Mesendoderm (in vitro differentiated cells): ENCODE measurements at regions not wholly inside any gene's neighbourhood (a gene's known extent, or its start where the extent isn't known, plus 50 kb on each side); places are given as distances from the start of the nearest gene placed in this dataset.

Experiments used
- DNase-seq: peaks from one replicate; pipeline ENCODE4 v3.0.0; 2013
- H2AK5ac ChIP-seq: 2 replicates; pipeline ENCODE4 v1.6.1; 2013; ENCODE audit warnings: low read length, inconsistent platforms
- H2BK120ac ChIP-seq: 2 replicates; pipeline ENCODE4 v1.6.1; 2013; ENCODE audit warnings: low read depth, mild to moderate bottlenecking, low read length, moderate library complexity, mixed read lengths
- H2BK15ac ChIP-seq: replicated peaks from 2 replicates; pipeline ENCODE4 v1.6.1; 2013; ENCODE audit warnings: low read depth, mild to moderate bottlenecking, moderate library complexity
- H2BK5ac ChIP-seq: 2 replicates; pipeline ENCODE4 v1.6.1; 2013; ENCODE audit warnings: low read length, inconsistent platforms
- H3K18ac ChIP-seq: 2 replicates; pipeline ENCODE4 v1.6.1; 2013; ENCODE audit warnings: mild to moderate bottlenecking, low read length, mixed read lengths
- H3K23ac ChIP-seq: one replicate; pipeline ENCODE4 v1.6.1; 2013; ENCODE audit warnings: low read length
- H3K27ac ChIP-seq: 2 replicates; pipeline ENCODE4 v1.5.1; 2013; ENCODE audit warnings: low read depth, mild to moderate bottlenecking, inconsistent platforms, low read length, moderate library complexity
- H3K27me3 ChIP-seq: 2 replicates; pipeline ENCODE4 v1.6.1; 2013; ENCODE audit warnings: low read length, control low read depth, mild to moderate bottlenecking, inconsistent platforms; ENCODE audit not compliant: insufficient read depth, poor library complexity
- H3K36me3 ChIP-seq: 2 replicates; pipeline ENCODE4 v1.6.1; 2013; ENCODE audit warnings: low read length, inconsistent platforms; ENCODE audit not compliant: control insufficient read depth, insufficient read depth
- H3K4ac ChIP-seq: one replicate; pipeline ENCODE4 v1.6.1; 2013; ENCODE audit warnings: low read depth, mild to moderate bottlenecking, low read length, moderate library complexity
- H3K4me1 ChIP-seq: 2 replicates; pipeline ENCODE4 v1.6.1; 2013; ENCODE audit warnings: low read depth, low read length, inconsistent platforms; ENCODE audit not compliant: control insufficient read depth
- H3K4me2 ChIP-seq: 2 replicates; pipeline ENCODE4 v1.6.1; 2013; ENCODE audit warnings: low read length
- H3K4me3 ChIP-seq: 2 replicates; pipeline ENCODE4 v1.5.1; 2013; ENCODE audit warnings: mild to moderate bottlenecking, low read length
- H3K56ac ChIP-seq: one replicate; pipeline ENCODE4 v1.6.1; 2013; ENCODE audit warnings: low read length
- H3K79me1 ChIP-seq: 2 replicates; pipeline ENCODE4 v1.6.1; 2013; ENCODE audit warnings: low read length, inconsistent platforms
- H3K79me2 ChIP-seq: 2 replicates; pipeline ENCODE4 v1.6.1; 2013; ENCODE audit warnings: mild to moderate bottlenecking, low read length; ENCODE audit not compliant: control insufficient read depth, insufficient read depth
- H3K9ac ChIP-seq: 2 replicates; pipeline ENCODE4 v1.6.1; 2013; ENCODE audit warnings: low read length, inconsistent platforms
- H4K5ac ChIP-seq: one replicate; pipeline ENCODE4 v1.6.1; 2013; ENCODE audit warnings: low read length
- H4K8ac ChIP-seq: one replicate; pipeline ENCODE4 v1.6.1; 2013; ENCODE audit warnings: low read depth, mild to moderate bottlenecking, control low read depth, low read length, moderate library complexity
- WGBS: extraction: QIAGEN DNeasy Blood & Tissue Kit; methylation state at CpG from one replicate; pipeline ENCODE4 v1.1.7; 2013; ENCODE audit warnings: low lambda C conversion rate, missing lambda C conversion rate; ENCODE audit not compliant: insufficient coverage; ENCODE audit errors: extremely low coverage; 5-methylcytosine and 5-hydroxymethylcytosine counted together

- no peak overlapping the region for H2BK120ac ChIP-seq
- no peak overlapping the region for H4K8ac ChIP-seq
- WGBS: no CpG with 5 or more reads among the region's 1 CpG
- no peak overlapping the region for H2BK15ac ChIP-seq
- H3K56ac ChIP-seq: no peak overlapping the region
- no peak overlapping the region for H2AK5ac ChIP-seq
- H2BK5ac ChIP-seq: no peak overlapping the region
- no peaks in the 10 kb centered on the region for H3K27me3 ChIP-seq
- no peak overlapping the region for H3K9ac ChIP-seq
- H3K27ac ChIP-seq: no peak overlapping the region
- H3K36me3 ChIP-seq: no peaks in the 10 kb centered on the region
- H3K4ac ChIP-seq: no peak overlapping the region
- H3K4me3 ChIP-seq: no peak overlapping the region
- no peak overlapping the region for H3K4me2 ChIP-seq
- DNase-seq: no peak
- H3K79me2 ChIP-seq: no peaks in the 10 kb centered on the region
- H3K4me1 ChIP-seq: no peaks in the 10 kb centered on the region
- no peak overlapping the region for H4K5ac ChIP-seq
- no peak overlapping the region for H3K23ac ChIP-seq
- H3K18ac ChIP-seq: no peak overlapping the region
- no peaks in the 10 kb centered on the region for H3K79me1 ChIP-seq
Observed at GRCh38 chr16:79714440-79714839, 113.9 kb upstream of the MAF start.

GRCh38 chr16:79713609-79714309 is 113.2 kb upstream of the MAF start:
- no peak overlapping the region for H2BK5ac ChIP-seq
- no peak overlapping the region for H3K27ac ChIP-seq
- no peaks in the 10 kb centered on the region for H3K36me3 ChIP-seq
- H3K18ac ChIP-seq: no peak overlapping the region
- no peak overlapping the region for H3K4ac ChIP-seq
- H3K79me2 ChIP-seq: no peaks in the 10 kb centered on the region
- no peak overlapping the region for H2AK5ac ChIP-seq
- H3K4me1 ChIP-seq: no peaks in the 10 kb centered on the region
- no peak overlapping the region for H4K5ac ChIP-seq
- no peak overlapping the region for H3K4me3 ChIP-seq
- DNase-seq: no peak
- no peaks in the 10 kb centered on the region for H3K79me1 ChIP-seq
- no peak overlapping the region for H3K56ac ChIP-seq
- no peak overlapping the region for H3K4me2 ChIP-seq
- H3K27me3 ChIP-seq: no peaks in the 10 kb centered on the region
- no peak overlapping the region for H3K9ac ChIP-seq
- H3K23ac ChIP-seq: no peak overlapping the region
- no peak overlapping the region for H2BK120ac ChIP-seq
- no peak overlapping the region for H4K8ac ChIP-seq
- no peak overlapping the region for H2BK15ac ChIP-seq
- no CpG with 5 or more reads among the region's 6 CpGs for WGBS

GRCh38 chr16:79712276-79712675 is 111.7 kb upstream of the MAF start:
- H3K79me1 ChIP-seq: no peaks in the 10 kb centered on the region
- H3K4me1 ChIP-seq: no peaks in the 10 kb centered on the region
- no peak overlapping the region for H2AK5ac ChIP-seq
- no peak overlapping the region for H3K4me3 ChIP-seq
- no peak overlapping the region for H2BK120ac ChIP-seq
- H3K23ac ChIP-seq: no peak overlapping the region
- no CpG with 5 or more reads among the region's 4 CpGs for WGBS
- H3K56ac ChIP-seq: no peak overlapping the region
- DNase-seq: no peak
- H3K36me3 ChIP-seq: no peaks in the 10 kb centered on the region
- H3K27me3 ChIP-seq: no peaks in the 10 kb centered on the region
- no peak overlapping the region for H3K9ac ChIP-seq
- no peak overlapping the region for H2BK15ac ChIP-seq
- no peaks in the 10 kb centered on the region for H3K79me2 ChIP-seq
- no peak overlapping the region for H3K4ac ChIP-seq
- H4K5ac ChIP-seq: no peak overlapping the region
- H3K27ac ChIP-seq: no peak overlapping the region
- H3K18ac ChIP-seq: no peak overlapping the region
- no peak overlapping the region for H4K8ac ChIP-seq
- H2BK5ac ChIP-seq: no peak overlapping the region
- no peak overlapping the region for H3K4me2 ChIP-seq

- no peak overlapping the region for H2BK120ac ChIP-seq
- H3K4me2 ChIP-seq: no peak overlapping the region
Observed at GRCh38 chr16:79707876-79708275, 107.3 kb upstream of the MAF start.

GRCh38 chr16:79703066-79703465 is 102.5 kb upstream of the MAF start:
- Histone ChIP-seq H2BK5ac (no peak overlapping the region), H4K5ac (no peak overlapping the region), H3K4me3 (no peak overlapping the region), H3K4me2 (no peak overlapping the region), H3K36me3 (no peaks in the 10 kb centered on the region), H2BK15ac (no peak overlapping the region), H3K79me2 (no peaks in the 10 kb centered on the region), H3K4me1 (no peaks in the 10 kb centered on the region), H3K27ac (no peak overlapping the region), H3K18ac (no peak overlapping the region), H2BK120ac (no peak overlapping the region), H3K9ac (no peak overlapping the region), H4K8ac (no peak overlapping the region), H3K79me1 (no peaks in the 10 kb centered on the region), H3K4ac (no peak overlapping the region), H3K27me3 (no peaks in the 10 kb centered on the region), H2AK5ac (no peak overlapping the region), H3K23ac (no peak overlapping the region), H3K56ac (no peak overlapping the region)
- no CpG with 5 or more reads among the region's 1 CpG for WGBS
- no peak for DNase-seq

More at GRCh38 chr16:79707876-79708275, 107.3 kb upstream of the MAF start:
- H2AK5ac ChIP-seq: no peak overlapping the region
- H3K18ac ChIP-seq: no peak overlapping the region
- H2BK5ac ChIP-seq: no peak overlapping the region
- H3K56ac ChIP-seq: no peak overlapping the region
- H3K27ac ChIP-seq: no peak overlapping the region
- DNase-seq: no peak
- no peak overlapping the region for H3K9ac ChIP-seq
- no peak overlapping the region for H3K4me3 ChIP-seq
- H3K36me3 ChIP-seq: no peaks in the 10 kb centered on the region
- H4K8ac ChIP-seq: no peak overlapping the region
- H3K79me2 ChIP-seq: no peaks in the 10 kb centered on the region
- H3K4me1 ChIP-seq: no peaks in the 10 kb centered on the region
- no peaks in the 10 kb centered on the region for H3K79me1 ChIP-seq
- WGBS: no CpG with 5 or more reads among the region's 6 CpGs
- H2BK15ac ChIP-seq: no peak overlapping the region
- no peak overlapping the region for H3K23ac ChIP-seq
- no peak overlapping the region for H3K4ac ChIP-seq
- no peaks in the 10 kb centered on the region for H3K27me3 ChIP-seq
- H4K5ac ChIP-seq: no peak overlapping the region

GRCh38 chr16:79698341-79698753 is 97.8 kb upstream of the MAF start:
- no peak overlapping the region for H3K4ac ChIP-seq
- DNase-seq: no peak
- H2BK15ac ChIP-seq: no peak overlapping the region
- no peaks in the 10 kb centered on the region for H3K4me1 ChIP-seq
- H3K27me3 ChIP-seq: no peaks in the 10 kb centered on the region
- H3K4me3 ChIP-seq: no peak overlapping the region
- no peak overlapping the region for H2BK5ac ChIP-seq
- no peak overlapping the region for H2BK120ac ChIP-seq
- H3K4me2 ChIP-seq: no peak overlapping the region
- H3K79me2 ChIP-seq: no peaks in the 10 kb centered on the region
- no peaks in the 10 kb centered on the region for H3K36me3 ChIP-seq
- no CpG with 5 or more reads among the region's 5 CpGs for WGBS
- no peak overlapping the region for H3K27ac ChIP-seq
- no peaks in the 10 kb centered on the region for H3K79me1 ChIP-seq
- H3K9ac ChIP-seq: no peak overlapping the region
- H4K5ac ChIP-seq: no peak overlapping the region
- no peak overlapping the region for H3K23ac ChIP-seq
- no peak overlapping the region for H4K8ac ChIP-seq
- H3K56ac ChIP-seq: no peak overlapping the region
- H3K18ac ChIP-seq: no peak overlapping the region
- H2AK5ac ChIP-seq: no peak overlapping the region
